ENCODE measurements at regions not wholly inside any gene's neighbourhood (a gene's known extent, or its start where the extent isn't known, plus 50 kb on each side); places are given as distances from the start of the nearest gene placed in this dataset.

DNA sequence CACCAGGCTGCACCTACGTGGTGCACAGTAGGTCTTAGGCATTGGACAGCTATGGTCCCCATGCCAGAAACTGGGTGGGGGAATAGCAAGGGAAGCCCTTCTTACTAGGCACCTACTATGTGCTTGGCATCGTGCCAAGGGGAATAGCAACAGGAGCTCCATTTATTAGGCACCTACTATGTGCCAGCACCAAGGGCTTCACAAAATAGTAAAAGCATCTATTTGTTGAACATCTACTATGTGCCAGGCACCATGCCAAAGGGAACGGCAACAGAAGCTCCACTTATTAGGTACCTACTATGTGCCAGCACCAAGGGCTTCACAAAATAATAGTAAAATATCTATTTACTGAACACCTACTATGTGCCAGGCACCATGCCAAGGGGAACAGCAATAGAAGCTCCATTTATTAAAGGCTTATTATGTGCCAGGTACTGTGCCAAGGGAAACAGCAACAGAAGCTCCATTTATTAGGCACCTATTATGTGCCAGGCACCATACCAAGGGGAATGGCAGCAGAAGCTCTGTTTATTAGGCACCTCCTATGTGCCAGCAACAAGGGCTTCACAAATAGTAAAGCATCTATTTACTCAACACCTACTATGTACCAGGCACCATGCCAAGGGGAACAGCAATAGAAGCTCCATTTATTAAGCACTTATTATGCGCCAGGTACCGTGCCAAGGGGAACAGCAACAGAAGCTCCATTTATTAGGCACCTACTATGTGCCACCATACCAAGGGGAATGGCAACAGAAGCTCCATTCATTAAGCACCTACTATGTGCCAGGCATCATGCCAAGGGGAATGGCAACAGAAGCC lies 108.5 kb downstream of the PTPRS start:
- no peaks in the 10 kb centered on the region for H3K9me3 ChIP-seq (ENCODE audit: insufficient read depth, low read depth)
- no peak overlapping the region for H3K4me3 ChIP-seq
- no peaks in the 10 kb centered on the region for H3K27me3 ChIP-seq (ENCODE audit: insufficient read depth, low read depth)
- intact Hi-C loops (cut with micrococcal nuclease; ENCODE audit: unreplicated experiment) = no loop called here
- 0 out of 2 replicates have a peak, but pooled peaks cover 4% of the 10 kb centered on the region for H3F3A ChIP-seq (ENCODE audit: insufficient read depth, low read depth)
- ChIA-PET CTCF (no interaction called here), POLR2A (ENCODE audit: unreplicated experiment) (interaction anchor here (0.7 kb wide), 1 partner anchor 144 kb away, joined by 7 read pairs; no protein-coding TSS in a partner anchor)
- H3K4me1 ChIP-seq (replicated peaks; ENCODE audit: insufficient read depth) = no peaks in the 10 kb centered on the region
- H3K79me2 ChIP-seq (ENCODE audit: low read depth) = no peaks in the 10 kb centered on the region
- TF ChIP-seq, protein P1, sequence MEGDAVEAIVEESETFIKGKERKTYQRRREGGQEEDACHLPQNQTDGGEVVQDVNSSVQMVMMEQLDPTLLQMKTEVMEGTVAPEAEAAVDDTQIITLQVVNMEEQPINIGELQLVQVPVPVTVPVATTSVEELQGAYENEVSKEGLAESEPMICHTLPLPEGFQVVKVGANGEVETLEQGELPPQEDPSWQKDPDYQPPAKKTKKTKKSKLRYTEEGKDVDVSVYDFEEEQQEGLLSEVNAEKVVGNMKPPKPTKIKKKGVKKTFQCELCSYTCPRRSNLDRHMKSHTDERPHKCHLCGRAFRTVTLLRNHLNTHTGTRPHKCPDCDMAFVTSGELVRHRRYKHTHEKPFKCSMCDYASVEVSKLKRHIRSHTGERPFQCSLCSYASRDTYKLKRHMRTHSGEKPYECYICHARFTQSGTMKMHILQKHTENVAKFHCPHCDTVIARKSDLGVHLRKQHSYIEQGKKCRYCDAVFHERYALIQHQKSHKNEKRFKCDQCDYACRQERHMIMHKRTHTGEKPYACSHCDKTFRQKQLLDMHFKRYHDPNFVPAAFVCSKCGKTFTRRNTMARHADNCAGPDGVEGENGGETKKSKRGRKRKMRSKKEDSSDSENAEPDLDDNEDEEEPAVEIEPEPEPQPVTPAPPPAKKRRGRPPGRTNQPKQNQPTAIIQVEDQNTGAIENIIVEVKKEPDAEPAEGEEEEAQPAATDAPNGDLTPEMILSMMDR (conservative IDR thresholded peaks at IDR 0.05) = no peak
- TF ChIP-seq EZH2 (IDR thresholded peaks at IDR 0.05; ENCODE audit: low read depth) = no peak
- no peak for DNase-seq
- no TSS peak for BruUV-seq (replicated peaks)
- no peaks in the 10 kb centered on the region for H3K9me2 ChIP-seq (ENCODE audit: insufficient read depth)
- no peaks in the 10 kb centered on the region for H4K20me1 ChIP-seq (ENCODE audit: insufficient read depth)
- no peak overlapping the region for H3K4me2 ChIP-seq
- no peaks in the 10 kb centered on the region for H3K36me3 ChIP-seq (ENCODE audit: low read depth)
- no peak overlapping the region for H2AFZ ChIP-seq
- no peak overlapping the region for H3K27ac ChIP-seq

DNA sequence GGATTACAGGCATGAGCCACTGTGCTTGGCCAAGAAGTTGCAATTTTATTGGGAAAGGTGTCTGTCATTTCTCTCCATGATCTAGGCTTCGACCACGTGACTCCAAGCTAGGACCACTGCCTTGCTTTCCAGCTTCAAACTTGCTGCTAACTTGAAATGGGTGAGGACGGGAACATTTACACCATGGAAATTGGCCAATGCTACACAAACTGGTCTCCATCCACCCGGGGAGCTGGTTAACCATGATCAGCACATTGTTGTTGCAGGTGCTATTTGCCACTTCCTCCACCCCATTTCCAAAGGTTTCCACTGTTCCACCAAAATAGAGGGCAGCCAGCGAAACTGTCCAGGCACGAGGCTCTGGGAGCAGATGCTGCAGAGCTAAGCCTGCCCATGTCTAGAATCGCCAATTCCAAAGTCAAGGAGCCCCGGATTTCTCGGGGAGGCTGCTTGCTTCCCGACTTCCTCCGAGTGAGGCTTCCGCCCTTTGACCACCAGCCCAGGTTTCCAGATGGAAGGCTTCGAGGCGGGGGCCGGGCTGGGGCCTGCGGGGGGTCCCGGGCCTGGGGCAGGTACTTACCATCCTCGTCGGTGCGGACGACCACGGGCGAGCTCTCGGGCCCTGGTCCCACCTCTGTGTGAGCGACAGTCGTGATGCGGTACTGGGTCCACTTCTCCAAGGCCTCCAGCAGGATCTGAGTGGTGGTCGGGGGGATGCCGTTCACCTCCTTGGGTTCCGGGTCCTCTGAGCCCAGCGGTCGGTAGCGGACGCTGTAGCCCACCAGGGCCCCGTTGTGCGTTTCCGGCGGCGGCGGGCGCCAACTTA lies 109.7 kb downstream of the PTPRS start:
- ChIA-PET POLR2A (ENCODE audit: unreplicated experiment) (no interaction called here), CTCF (no interaction called here)
- Histone ChIP-seq H3K4me2 (no peak overlapping the region), H3K4me1 (replicated peaks; ENCODE audit: insufficient read depth) (no peaks in the 10 kb centered on the region), H2AFZ (no peak overlapping the region), H3F3A (ENCODE audit: insufficient read depth, low read depth) (0 out of 2 replicates have a peak, but pooled peaks cover 4% of the 10 kb centered on the region), H3K9me2 (ENCODE audit: insufficient read depth) (no peaks in the 10 kb centered on the region), H3K9me3 (ENCODE audit: insufficient read depth, low read depth) (no peaks in the 10 kb centered on the region), H3K79me2 (ENCODE audit: low read depth) (no peaks in the 10 kb centered on the region), H3K27me3 (ENCODE audit: insufficient read depth, low read depth) (no peaks in the 10 kb centered on the region), H3K27ac (no peak overlapping the region), H3K36me3 (ENCODE audit: low read depth) (no peaks in the 10 kb centered on the region), H4K20me1 (ENCODE audit: insufficient read depth) (no peaks in the 10 kb centered on the region), H3K4me3 (no peak overlapping the region)
- intact Hi-C loops (cut with micrococcal nuclease; ENCODE audit: unreplicated experiment) = no loop called here
- no peak for DNase-seq
- TF ChIP-seq EZH2 (IDR thresholded peaks at IDR 0.05; ENCODE audit: low read depth) = no peak
- TF ChIP-seq, protein P1 (conservative IDR thresholded peaks at IDR 0.05) = no peak
- BruUV-seq (replicated peaks) = no TSS peak

- TF ChIP-seq EZH2 (IDR thresholded peaks at IDR 0.05; ENCODE audit: low read depth) = no peak
- TF ChIP-seq, protein P1 (conservative IDR thresholded peaks at IDR 0.05) = no peak
- no peaks in the 10 kb centered on the region for H3K27me3 ChIP-seq (ENCODE audit: insufficient read depth, low read depth)
- 0 out of 2 replicates have a peak, but pooled peaks cover 4% of the 10 kb centered on the region for H3F3A ChIP-seq (ENCODE audit: insufficient read depth, low read depth)
- no peak overlapping the region for H2AFZ ChIP-seq
- no peaks in the 10 kb centered on the region for H4K20me1 ChIP-seq (ENCODE audit: insufficient read depth)
- H3K9me2 ChIP-seq (ENCODE audit: insufficient read depth) = no peaks in the 10 kb centered on the region
- H3K9me3 ChIP-seq (ENCODE audit: insufficient read depth, low read depth) = no peaks in the 10 kb centered on the region
- intact Hi-C loops (cut with micrococcal nuclease; ENCODE audit: unreplicated experiment) = no loop called here
- no peak overlapping the region for H3K4me2 ChIP-seq
- no peaks in the 10 kb centered on the region for H3K4me1 ChIP-seq (replicated peaks; ENCODE audit: insufficient read depth)
- H3K4me3 ChIP-seq = no peak overlapping the region
- BruUV-seq (replicated peaks) = no TSS peak
- ChIA-PET POLR2A (ENCODE audit: unreplicated experiment) (interaction anchor here (0.5 kb wide), 1 partner anchor 60 kb away, joined by 3 read pairs; no protein-coding TSS in a partner anchor), CTCF (interaction anchor here (0.6 to 0.8 kb wide), 3 partner anchors 24 to 127 kb away, joined by 3 to 6 read pairs (median 5); no protein-coding TSS in a partner anchor)
- no peaks in the 10 kb centered on the region for H3K36me3 ChIP-seq (ENCODE audit: low read depth)
- no peaks in the 10 kb centered on the region for H3K79me2 ChIP-seq (ENCODE audit: low read depth)
- H3K27ac ChIP-seq = no peak overlapping the region
- no peak for DNase-seq
Measured at GRCh38 chr19:5229778-5230335, 110.8 kb downstream of the PTPRS start.

All from PC-9 (cell line).